ENCODE measurements at regions not wholly inside any gene's neighbourhood (a gene's known extent, or its start where the extent isn't known, plus 50 kb on each side); places are given as distances from the start of the nearest gene placed in this dataset.

DNA sequence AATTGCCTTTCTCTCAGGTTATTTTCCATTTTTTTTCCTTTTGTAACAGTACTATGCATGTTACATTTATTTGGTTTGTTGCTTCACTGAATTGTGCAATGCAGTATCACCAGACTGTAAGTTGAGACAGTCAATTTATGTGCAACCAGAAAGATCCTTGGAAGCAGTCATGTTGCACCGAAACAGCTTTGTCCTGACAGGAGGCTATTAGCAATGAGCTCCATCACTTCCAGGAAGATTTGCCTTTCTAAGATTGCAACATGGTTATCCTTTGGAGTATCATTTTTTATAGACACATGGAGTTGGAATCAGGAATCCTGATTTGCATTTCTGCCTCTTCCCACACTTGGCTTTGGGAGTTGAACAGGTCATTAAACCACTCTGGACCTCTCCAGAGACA, 84.5 kb upstream of the ST6GALNAC5 start:
- Histone ChIP-seq H3K9me3 (ENCODE audit: control insufficient read depth, low read length) (peaks cover 13% of the 10 kb centered on the region), H2AK5ac (ENCODE audit: low read length, severe bottlenecking) (no peak overlapping the region), H3K23ac (ENCODE audit: low read length in 2 of 2) (no peak overlapping the region), H2AFZ (ENCODE audit: low read depth, low read length) (no peak overlapping the region), H2BK5ac (ENCODE audit: low read depth, low read length, poor library complexity, severe bottlenecking) (no peak overlapping the region), H3K79me1 (replicated peaks; ENCODE audit: low read length, poor library complexity, severe bottlenecking) (no peaks in the 10 kb centered on the region), H3K4ac (ENCODE audit: low read depth in 1 of 2, low read length in 2 of 2) (no peak overlapping the region), H2BK120ac (ENCODE audit: low read depth, low read length) (no peak overlapping the region), H4K91ac (ENCODE audit: low read length) (no peak overlapping the region), H2BK12ac (ENCODE audit: low read length in 2 of 2) (no peak overlapping the region), H4K8ac (ENCODE audit: low read length) (no peak overlapping the region), H3K36me3 (ENCODE audit: control insufficient read depth in 1 of 2, insufficient read depth in 2 of 2, low read depth in 1 of 2, low read length in 2 of 2) (no peaks in the 10 kb centered on the region), H3K9ac (ENCODE audit: low read length) (no peak overlapping the region), H3K14ac (ENCODE audit: low read length in 2 of 2) (no peak overlapping the region), H3K27ac (ENCODE audit: low read length, poor library complexity, severe bottlenecking) (no peak overlapping the region), H3K18ac (ENCODE audit: low read depth in 1 of 2, low read length in 2 of 2) (no peak overlapping the region), H2BK15ac (ENCODE audit: low read depth, poor library complexity, severe bottlenecking) (no peak overlapping the region), H3K4me3 (ENCODE audit: insufficient read depth in 1 of 2, low read depth in 1 of 2, low read length in 2 of 2) (no peak overlapping the region), H3K4me2 (ENCODE audit: low read length, poor library complexity, severe bottlenecking) (no peak overlapping the region), H3K27me3 (ENCODE audit: control insufficient read depth in 1 of 2, insufficient read depth in 1 of 2, low read length in 2 of 2) (no peaks in the 10 kb centered on the region), H3K4me1 (ENCODE audit: control insufficient read depth, insufficient read depth, low read depth, low read length) (no peaks in the 10 kb centered on the region)
- DNase-seq = peak; percentile 0
- WGBS = no CpG with 5 or more reads among the region's 1 CpG

DNA sequence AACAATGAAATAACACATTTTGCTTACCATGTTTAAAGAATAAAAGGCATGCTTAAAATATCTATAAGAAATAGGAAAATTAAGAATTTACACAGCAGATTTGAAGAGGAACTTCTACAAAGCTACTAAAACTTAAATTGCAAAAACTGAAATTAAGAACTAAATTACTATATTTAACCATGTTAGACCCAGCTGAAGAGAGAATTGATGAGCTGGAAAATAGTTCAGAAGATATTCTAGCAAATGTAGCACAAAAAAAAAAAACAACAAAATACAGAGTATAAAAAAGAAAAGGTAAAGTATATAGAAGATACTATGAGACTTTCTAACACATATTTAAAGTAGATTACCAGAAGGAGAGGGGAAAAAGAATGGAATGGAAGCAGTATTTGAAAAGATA, 82.8 kb upstream of the ST6GALNAC5 start:
- H3K4me3 ChIP-seq (ENCODE audit: insufficient read depth in 1 of 2, low read depth in 1 of 2, low read length in 2 of 2) = no peak overlapping the region

DNA sequence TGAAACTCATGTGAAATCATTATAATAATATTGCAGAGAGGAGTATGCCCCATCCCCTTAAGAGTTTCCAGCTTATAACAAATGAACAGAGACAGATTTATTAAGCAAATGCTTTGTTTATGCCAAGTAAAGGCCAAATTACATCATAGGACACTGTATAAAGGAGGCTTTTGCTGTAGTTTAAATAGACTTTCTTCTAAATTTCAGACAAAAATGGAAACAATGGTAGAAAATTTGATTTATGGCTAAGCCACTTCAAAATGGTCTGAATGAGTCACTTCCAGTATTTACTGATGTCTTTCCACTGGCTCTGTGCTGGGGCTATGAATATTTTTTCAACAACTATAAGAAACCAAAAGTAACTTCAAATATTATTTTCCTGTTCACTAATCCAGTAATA, 81.1 kb upstream of the ST6GALNAC5 start:
- no peak overlapping the region for H2BK15ac ChIP-seq (ENCODE audit: low read depth, poor library complexity, severe bottlenecking)
- no peak overlapping the region for H3K14ac ChIP-seq (ENCODE audit: low read length in 2 of 2)
- peaks cover 13% of the 10 kb centered on the region for H3K9me3 ChIP-seq (ENCODE audit: control insufficient read depth, low read length)
- H2BK12ac ChIP-seq (ENCODE audit: low read length in 2 of 2) = no peak overlapping the region
- H3K4me1 ChIP-seq (ENCODE audit: control insufficient read depth, insufficient read depth, low read depth, low read length) = no peaks in the 10 kb centered on the region
- H2AK5ac ChIP-seq (ENCODE audit: low read length, severe bottlenecking) = no peak overlapping the region
- no peak overlapping the region for H2BK120ac ChIP-seq (ENCODE audit: low read depth, low read length)
- no peak overlapping the region for H3K27ac ChIP-seq (ENCODE audit: low read length, poor library complexity, severe bottlenecking)
- H4K91ac ChIP-seq (ENCODE audit: low read length) = no peak overlapping the region
- no peak overlapping the region for H2BK5ac ChIP-seq (ENCODE audit: low read depth, low read length, poor library complexity, severe bottlenecking)
- no peak overlapping the region for H2AFZ ChIP-seq (ENCODE audit: low read depth, low read length)
- no peak overlapping the region for H3K4me3 ChIP-seq (ENCODE audit: insufficient read depth in 1 of 2, low read depth in 1 of 2, low read length in 2 of 2)
- no peaks in the 10 kb centered on the region for H3K27me3 ChIP-seq (ENCODE audit: control insufficient read depth in 1 of 2, insufficient read depth in 1 of 2, low read length in 2 of 2)
- no peak overlapping the region for H3K4ac ChIP-seq (ENCODE audit: low read depth in 1 of 2, low read length in 2 of 2)
- H3K23ac ChIP-seq (ENCODE audit: low read length in 2 of 2) = no peak overlapping the region
- H3K9ac ChIP-seq (ENCODE audit: low read length) = no peak overlapping the region
- DNase-seq = peak; percentile 4
- no peaks in the 10 kb centered on the region for H3K36me3 ChIP-seq (ENCODE audit: control insufficient read depth in 1 of 2, insufficient read depth in 2 of 2, low read depth in 1 of 2, low read length in 2 of 2)
- no peak overlapping the region for H4K8ac ChIP-seq (ENCODE audit: low read length)
- H3K18ac ChIP-seq (ENCODE audit: low read depth in 1 of 2, low read length in 2 of 2) = no peak overlapping the region
- no peak overlapping the region for H3K4me2 ChIP-seq (ENCODE audit: low read length, poor library complexity, severe bottlenecking)
- H3K79me1 ChIP-seq (replicated peaks; ENCODE audit: low read length, poor library complexity, severe bottlenecking) = no peaks in the 10 kb centered on the region

More for the DNA sequence above, 82.8 kb upstream of the ST6GALNAC5 start:
- no peak overlapping the region for H3K23ac ChIP-seq (ENCODE audit: low read length in 2 of 2)
- no peak overlapping the region for H2BK120ac ChIP-seq (ENCODE audit: low read depth, low read length)
- H2BK12ac ChIP-seq (ENCODE audit: low read length in 2 of 2) = no peak overlapping the region
- H3K9ac ChIP-seq (ENCODE audit: low read length) = no peak overlapping the region
- no peak for DNase-seq
- H4K8ac ChIP-seq (ENCODE audit: low read length) = no peak overlapping the region
- H3K79me1 ChIP-seq (replicated peaks; ENCODE audit: low read length, poor library complexity, severe bottlenecking) = no peaks in the 10 kb centered on the region
- H3K4ac ChIP-seq (ENCODE audit: low read depth in 1 of 2, low read length in 2 of 2) = no peak overlapping the region
- H3K27me3 ChIP-seq (ENCODE audit: control insufficient read depth in 1 of 2, insufficient read depth in 1 of 2, low read length in 2 of 2) = no peaks in the 10 kb centered on the region
- peaks cover 13% of the 10 kb centered on the region for H3K9me3 ChIP-seq (ENCODE audit: control insufficient read depth, low read length)
- no peak overlapping the region for H2BK5ac ChIP-seq (ENCODE audit: low read depth, low read length, poor library complexity, severe bottlenecking)
- no peak overlapping the region for H3K27ac ChIP-seq (ENCODE audit: low read length, poor library complexity, severe bottlenecking)
- H3K4me2 ChIP-seq (ENCODE audit: low read length, poor library complexity, severe bottlenecking) = no peak overlapping the region
- no peak overlapping the region for H2AK5ac ChIP-seq (ENCODE audit: low read length, severe bottlenecking)
- no peak overlapping the region for H4K91ac ChIP-seq (ENCODE audit: low read length)
- no peaks in the 10 kb centered on the region for H3K36me3 ChIP-seq (ENCODE audit: control insufficient read depth in 1 of 2, insufficient read depth in 2 of 2, low read depth in 1 of 2, low read length in 2 of 2)
- no peak overlapping the region for H3K14ac ChIP-seq (ENCODE audit: low read length in 2 of 2)
- no peak overlapping the region for H3K18ac ChIP-seq (ENCODE audit: low read depth in 1 of 2, low read length in 2 of 2)
- no peak overlapping the region for H2AFZ ChIP-seq (ENCODE audit: low read depth, low read length)
- H2BK15ac ChIP-seq (ENCODE audit: low read depth, poor library complexity, severe bottlenecking) = no peak overlapping the region
- no peaks in the 10 kb centered on the region for H3K4me1 ChIP-seq (ENCODE audit: control insufficient read depth, insufficient read depth, low read depth, low read length)

DNA sequence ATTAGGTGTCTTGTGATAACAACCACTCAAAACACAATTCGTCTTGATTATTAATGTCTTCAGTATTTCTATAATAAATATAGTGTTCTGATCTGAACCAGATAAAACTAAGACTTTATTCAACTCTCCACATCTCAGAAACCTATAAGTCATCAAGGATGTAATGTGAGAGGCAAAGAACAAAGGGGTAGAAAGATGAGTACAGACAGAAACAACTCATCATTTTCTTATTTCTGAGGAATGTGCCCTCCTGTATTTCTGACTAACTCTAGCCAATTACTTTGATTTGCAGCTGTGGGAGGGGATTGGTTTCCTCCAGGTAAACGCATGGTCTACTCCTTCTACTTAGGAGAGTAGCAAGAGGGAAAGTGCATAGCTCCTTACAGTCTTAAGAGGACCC, 73.7 kb upstream of the ST6GALNAC5 start:
- H2BK15ac ChIP-seq (ENCODE audit: low read depth, poor library complexity, severe bottlenecking) = no peak overlapping the region
- H3K79me1 ChIP-seq (replicated peaks; ENCODE audit: low read length, poor library complexity, severe bottlenecking) = no peaks in the 10 kb centered on the region
- H4K91ac ChIP-seq (ENCODE audit: low read length) = no peak overlapping the region
- H3K14ac ChIP-seq (ENCODE audit: low read length in 2 of 2) = no peak overlapping the region
- no peak overlapping the region for H3K4me3 ChIP-seq (ENCODE audit: insufficient read depth in 1 of 2, low read depth in 1 of 2, low read length in 2 of 2)
- no peak overlapping the region for H2BK120ac ChIP-seq (ENCODE audit: low read depth, low read length)
- H3K23ac ChIP-seq (ENCODE audit: low read length in 2 of 2) = no peak overlapping the region
- H3K4ac ChIP-seq (ENCODE audit: low read depth in 1 of 2, low read length in 2 of 2) = no peak overlapping the region
- H3K4me1 ChIP-seq (ENCODE audit: control insufficient read depth, insufficient read depth, low read depth, low read length) = no peaks in the 10 kb centered on the region
- no peak overlapping the region for H3K18ac ChIP-seq (ENCODE audit: low read depth in 1 of 2, low read length in 2 of 2)
- H3K9me3 ChIP-seq (ENCODE audit: control insufficient read depth, low read length) = no peaks in the 10 kb centered on the region
- H3K27me3 ChIP-seq (ENCODE audit: control insufficient read depth in 1 of 2, insufficient read depth in 1 of 2, low read length in 2 of 2) = no peaks in the 10 kb centered on the region
- H3K36me3 ChIP-seq (ENCODE audit: control insufficient read depth in 1 of 2, insufficient read depth in 2 of 2, low read depth in 1 of 2, low read length in 2 of 2) = no peaks in the 10 kb centered on the region
- H3K4me2 ChIP-seq (ENCODE audit: low read length, poor library complexity, severe bottlenecking) = no peak overlapping the region
- H2AFZ ChIP-seq (ENCODE audit: low read depth, low read length) = no peak overlapping the region
- no peak for DNase-seq
- H3K9ac ChIP-seq (ENCODE audit: low read length) = no peak overlapping the region
- H3K27ac ChIP-seq (ENCODE audit: low read length, poor library complexity, severe bottlenecking) = no peak overlapping the region
- H2BK12ac ChIP-seq (ENCODE audit: low read length in 2 of 2) = no peak overlapping the region
- no peak overlapping the region for H4K8ac ChIP-seq (ENCODE audit: low read length)
- H2AK5ac ChIP-seq (ENCODE audit: low read length, severe bottlenecking) = no peak overlapping the region
- WGBS = 71% methylated on average over 1 of the region's 2 CpGs
- no peak overlapping the region for H2BK5ac ChIP-seq (ENCODE audit: low read depth, low read length, poor library complexity, severe bottlenecking)
